H1 (cell line): ENCODE measurements at regions not wholly inside any gene's neighbourhood (a gene's known extent, or its start where the extent isn't known, plus 50 kb on each side); places are given as distances from the start of the nearest gene placed in this dataset.

Experiments
- CTCF ChIA-PET: fragments of 300-600 bp; sonication (Branson Sonifier 250); formaldehyde crosslinking; loops from one replicate; lab custom pipeline; 2021; ENCODE audit not compliant: partially characterized antibody; lab: Charles Lee
- POLR2A ChIA-PET: fragments of 300-600 bp; sonication (Branson Sonifier 250); formaldehyde crosslinking; loops from one replicate; lab custom pipeline; 2021; ENCODE audit warnings: inconsistent platforms; ENCODE audit not compliant: partially characterized antibody; lab: Charles Lee
- DNase-seq, 2 experiments: peaks; one replicate each; pipeline versions ENCODE4 v3.0.0 to v3.0.0-alpha.2; 2010 to 2022; ENCODE audit warnings: low spot score in 2 of 2, low read depth in 1 of 2, mixed read lengths in 1 of 2
- FAIRE-seq: peaks from 2 replicates; lab custom pipeline; 2011; peaks lifted over from hg19 to GRCh38; lab: Jason Lieb, UNC
- H2AFZ ChIP-seq: 2 replicates; pipeline ENCODE4 v1.8.1; 2012; ENCODE audit warnings: low read length, inconsistent platforms
- H2AK5ac ChIP-seq: 2 replicates; pipeline ENCODE4 v1.6.1; 2013; ENCODE audit warnings: low read depth, low read length
- H2BK120ac ChIP-seq: replicated peaks from 2 replicates; pipeline ENCODE3; 2013; ENCODE audit warnings: low read depth, low read length, inconsistent platforms
- H2BK12ac ChIP-seq: 2 replicates; pipeline ENCODE4 v1.6.1; 2013; ENCODE audit warnings: low read depth, low read length
- H2BK15ac ChIP-seq: 2 replicates; pipeline ENCODE4 v1.6.1; 2013; ENCODE audit warnings: low read length
- H2BK20ac ChIP-seq: 2 replicates; pipeline ENCODE4 v1.6.1; 2013; ENCODE audit warnings: low read length
- H2BK5ac ChIP-seq: 2 replicates; pipeline ENCODE4 v1.6.1; 2013; ENCODE audit warnings: low read depth, low read length
- H3K14ac ChIP-seq: 2 replicates; pipeline ENCODE4 v1.6.1; 2013; ENCODE audit warnings: inconsistent platforms; ENCODE audit not compliant: insufficient read length
- H3K18ac ChIP-seq: 2 replicates; pipeline ENCODE4 v1.6.1; 2013; ENCODE audit warnings: low read length; ENCODE audit errors: extremely low read depth
- H3K23ac ChIP-seq: 2 replicates; pipeline ENCODE4 v1.6.1; 2013; ENCODE audit warnings: inconsistent platforms; ENCODE audit not compliant: insufficient read length
- H3K23me2 ChIP-seq: 2 replicates; pipeline ENCODE4 v1.6.1; 2013; ENCODE audit warnings: low read depth, low read length
- H3K27ac ChIP-seq: 2 replicates; pipeline ENCODE4 v1.6.1; 2011; ENCODE audit warnings: low read depth, low read length, inconsistent platforms
- H3K27me3 ChIP-seq, 4 experiments: replicated peaks in 1 of 4; 1 replicate in 1 of 4; 2 replicates in 3 of 4; pipeline versions ENCODE4 v1.6.1 to v1.8.1; 2011 to 2013; ENCODE audit warnings: low read length in 3 of 4, mild to moderate bottlenecking in 3 of 4, inconsistent platforms in 2 of 4, mixed read lengths in 2 of 4, moderate library complexity in 1 of 4; ENCODE audit not compliant: control insufficient read depth in 3 of 4, insufficient read depth in 3 of 4; ENCODE audit errors: extremely low read depth in 1 of 4
- H3K36me3 ChIP-seq, 4 experiments: 2 replicates each; pipeline versions ENCODE4 v1.6.1 to v1.8.1; 2011 to 2013; ENCODE audit warnings: mild to moderate bottlenecking in 4 of 4, low read length in 3 of 4, moderate library complexity in 2 of 4, control low read depth in 1 of 4, inconsistent platforms in 1 of 4; ENCODE audit not compliant: insufficient read depth in 4 of 4, control insufficient read depth in 2 of 4
- H3K4ac ChIP-seq: replicated peaks from 2 replicates; pipeline ENCODE3; 2013; ENCODE audit warnings: low read length, low read depth, mixed read lengths, inconsistent platforms; ENCODE audit not compliant: insufficient read length
- H3K4me1 ChIP-seq, 4 experiments: replicated peaks in 1 of 4; 1 replicate in 1 of 4; 2 replicates in 3 of 4; pipeline versions ENCODE4 v1.6.1 to v1.8.1; 2011 to 2013; ENCODE audit warnings: low read length in 3 of 4, inconsistent platforms in 2 of 4, mixed read lengths in 1 of 4; ENCODE audit not compliant: insufficient read depth in 4 of 4, control insufficient read depth in 3 of 4
- H3K4me2 ChIP-seq, 2 experiments: 2 replicates each; pipeline versions ENCODE4 v1.6.1 to v1.8.1; 2011 to 2013; ENCODE audit warnings: low read depth in 2 of 2, low read length in 2 of 2, control low read depth in 1 of 2, inconsistent platforms in 1 of 2, mild to moderate bottlenecking in 1 of 2; ENCODE audit not compliant: insufficient read depth in 1 of 2
- H3K4me3 ChIP-seq, 4 experiments: fragments of 200-600, 300-600 bp in 1 of 4; sonication (generic), shearing (Covaris generic), sonication (Bioruptor Twin) in 1 of 4; 2 replicates each; pipeline versions ENCODE4 v1.5.1 to v1.8.1; 2011 to 2016; ENCODE audit warnings: low read length in 4 of 4, low read depth in 3 of 4, control low read depth in 2 of 4, inconsistent platforms in 2 of 4, mild to moderate bottlenecking in 2 of 4, mixed read lengths in 1 of 4, moderate library complexity in 1 of 4; ENCODE audit not compliant: insufficient read depth in 2 of 4; ENCODE audit errors: extremely low read depth in 1 of 4
- H3K56ac ChIP-seq: replicated peaks from 2 replicates; pipeline ENCODE3; 2013; ENCODE audit warnings: low read depth, mild to moderate bottlenecking, mixed read lengths, low read length, inconsistent platforms; ENCODE audit not compliant: insufficient read length
- H3K79me1 ChIP-seq: 2 replicates; pipeline ENCODE4 v1.6.1; 2013; ENCODE audit warnings: low read depth, low read length, control low read depth
- H3K79me2 ChIP-seq, 2 experiments: 2 replicates each; pipeline versions ENCODE4 v1.6.1 to v1.8.1; 2012 to 2013; ENCODE audit warnings: low read length in 2 of 2, mild to moderate bottlenecking in 2 of 2, inconsistent platforms in 1 of 2; ENCODE audit not compliant: insufficient read depth in 2 of 2, control insufficient read depth in 1 of 2
- H3K9ac ChIP-seq, 4 experiments: replicated peaks in 1 of 4; 1 replicate in 1 of 4; 2 replicates in 3 of 4; pipeline versions ENCODE4 v1.6.1 to v1.8.1; 2011 to 2013; ENCODE audit warnings: low read depth in 3 of 4, low read length in 3 of 4, control low read depth in 2 of 4, mild to moderate bottlenecking in 2 of 4, moderate library complexity in 2 of 4, inconsistent platforms in 1 of 4; ENCODE audit errors: extremely low read depth in 1 of 4
- H3K9me3 ChIP-seq, 2 experiments: 2 replicates each; pipeline versions ENCODE4 v1.6.1 to v1.8.1; 2012 to 2013; ENCODE audit warnings: mild to moderate bottlenecking in 2 of 2, moderate library complexity in 2 of 2, control low read depth in 1 of 2, inconsistent platforms in 1 of 2, low read depth in 1 of 2, low read length in 1 of 2, mixed read lengths in 1 of 2; ENCODE audit not compliant: insufficient read depth in 2 of 2
- H4K20me1 ChIP-seq, 2 experiments: replicated peaks in 1 of 2; 2 replicates each; pipeline versions ENCODE3 to v1.8.1; 2011 to 2013; ENCODE audit warnings: inconsistent platforms in 2 of 2, low read length in 2 of 2, mild to moderate bottlenecking in 1 of 2; ENCODE audit not compliant: insufficient read depth in 2 of 2, control insufficient read depth in 1 of 2
- H4K5ac ChIP-seq: 2 replicates; pipeline ENCODE4 v1.6.1; 2013; ENCODE audit warnings: low read length, low read depth, mixed read lengths, inconsistent platforms; ENCODE audit not compliant: insufficient read length
- H4K8ac ChIP-seq: 2 replicates; pipeline ENCODE4 v1.8.0; 2013; ENCODE audit warnings: mild to moderate bottlenecking, moderate library complexity, low read length, inconsistent platforms; ENCODE audit not compliant: insufficient read depth; ENCODE audit errors: extremely low read depth
- H4K91ac ChIP-seq: replicated peaks from 2 replicates; pipeline ENCODE3; 2013; ENCODE audit warnings: low read length, mixed read lengths, inconsistent platforms; ENCODE audit not compliant: insufficient read length
- WGBS, 2 experiments: shearing (Covaris generic) in 1 of 2; methylation state at CpG; one replicate each; pipeline versions ENCODE4 v1.1.6 to v1.1.7; 2013 to 2015; ENCODE audit warnings: low lambda C conversion rate in 2 of 2, mixed read lengths in 2 of 2, inconsistent platforms in 1 of 2, low coverage in 1 of 2, missing lambda C conversion rate in 1 of 2; ENCODE audit not compliant: insufficient replicate concordance in 2 of 2, insufficient coverage in 1 of 2, insufficient read length in 1 of 2; ENCODE audit errors: extremely low coverage in 1 of 2, missing lambda C conversion rate in 1 of 2; 5-methylcytosine and 5-hydroxymethylcytosine counted together
- TF ChIP-seq, protein P1 (sequence below): IDR thresholded peaks from 2 replicates; pipeline ENCODE4 v1.6.1; 2012; ENCODE audit warnings: inconsistent platforms

DNA sequence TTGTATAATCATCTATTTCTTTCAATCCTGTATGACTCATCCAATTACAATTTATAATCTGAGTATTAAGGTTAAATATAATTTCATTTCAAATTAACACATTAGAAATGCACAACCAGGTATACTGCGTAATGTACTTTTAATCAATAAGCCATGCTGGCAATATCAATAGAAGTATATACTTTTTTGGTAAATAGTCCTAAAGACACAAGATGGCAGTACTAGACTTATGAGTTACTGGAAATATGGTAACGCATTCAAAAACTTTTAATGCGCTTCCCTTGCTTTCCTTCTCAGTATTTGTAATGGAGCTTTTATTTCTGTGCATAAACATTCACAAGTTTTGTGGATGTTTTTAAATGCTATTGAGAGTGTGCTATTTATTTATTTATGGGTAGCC lies 1162.0 kb upstream of the TMPRSS15 start:
- no peak overlapping the region for H3K4me2 ChIP-seq
- H4K20me1 ChIP-seq: no peaks in the 10 kb centered on the region
- H4K8ac ChIP-seq: no peak overlapping the region
- no peaks in the 10 kb centered on the region for H3K23me2 ChIP-seq
- CTCF ChIA-PET: no interaction called here
- H3K79me1 ChIP-seq: no peaks in the 10 kb centered on the region
- no peak overlapping the region for H2BK12ac ChIP-seq
- DNase-seq (no peak), FAIRE-seq (no peak)
- POLR2A ChIA-PET: no interaction called here
- no peak overlapping the region for H4K5ac ChIP-seq
- H3K4ac ChIP-seq: no peak overlapping the region
- H3K9me3 ChIP-seq: no peaks in the 10 kb centered on the region
- H3K14ac ChIP-seq: no peak overlapping the region
- no peak overlapping the region for H2AFZ ChIP-seq
- H3K9ac ChIP-seq: no peak overlapping the region
- no peaks in the 10 kb centered on the region for H3K79me2 ChIP-seq
- no peak overlapping the region for H3K27ac ChIP-seq
- no peaks in the 10 kb centered on the region for H3K36me3 ChIP-seq
- no peak overlapping the region for H2BK15ac ChIP-seq
- no peak overlapping the region for H3K4me3 ChIP-seq
- H3K27me3 ChIP-seq: no peaks in the 10 kb centered on the region
- no peak overlapping the region for H2AK5ac ChIP-seq
- H3K4me1 ChIP-seq: no peaks in the 10 kb centered on the region
- H2BK20ac ChIP-seq: no peak overlapping the region
- H2BK120ac ChIP-seq: no peak overlapping the region
- no peak overlapping the region for H4K91ac ChIP-seq
- TF ChIP-seq, protein P1, sequence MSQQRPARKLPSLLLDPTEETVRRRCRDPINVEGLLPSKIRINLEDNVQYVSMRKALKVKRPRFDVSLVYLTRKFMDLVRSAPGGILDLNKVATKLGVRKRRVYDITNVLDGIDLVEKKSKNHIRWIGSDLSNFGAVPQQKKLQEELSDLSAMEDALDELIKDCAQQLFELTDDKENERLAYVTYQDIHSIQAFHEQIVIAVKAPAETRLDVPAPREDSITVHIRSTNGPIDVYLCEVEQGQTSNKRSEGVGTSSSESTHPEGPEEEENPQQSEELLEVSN: no peak
- no peak overlapping the region for H3K18ac ChIP-seq
- no peak overlapping the region for H3K23ac ChIP-seq
- no peak overlapping the region for H3K56ac ChIP-seq
- 97% methylated on average over 3 of the region's 3 CpGs; no CpG with 5 or more reads in 1 of the 2 experiments for WGBS, 2 experiments
- H2BK5ac ChIP-seq: no peak overlapping the region
